Stimulated activated naive B cell treated with anti-CD40 and anti-IgM and Interleukin-4, amounts not matched to agents 10 μg/mL and 1 μg/mL and 100 μg/mL, for 72 hours (primary cell): ENCODE measurements at regions not wholly inside any gene's neighbourhood (a gene's known extent, or its start where the extent isn't known, plus 50 kb on each side); places are given as distances from the start of the nearest gene placed in this dataset.

Source experiments
- ATAC-seq, 2 donors: fragments of 150-1000 bp; cut with Tn5 transposase; replicated peaks; 2 replicates each; pipeline ENCODE4 v1.10.0; 2021; ENCODE audit warnings: moderate library complexity in 1 of 2
- DNase-seq: peaks from one replicate; pipeline ENCODE4 v3.0.0; 2021
- H3K27ac Mint-ChIP-seq: one replicate; pipeline ENCODE4 v1.8.0; 2022; ENCODE audit warnings: mild to moderate bottlenecking, mixed read lengths
- H3K27me3 Mint-ChIP-seq, 2 donors: one replicate each; pipeline ENCODE4 v1.8.0; 2022; ENCODE audit warnings: mixed read lengths in 2 of 2
- H3K36me3 Mint-ChIP-seq, 2 donors: one replicate each; pipeline ENCODE4 v1.8.0; 2022; ENCODE audit warnings: mixed read lengths in 2 of 2, mild to moderate bottlenecking in 1 of 2
- H3K4me1 Mint-ChIP-seq, 2 donors: one replicate each; pipeline ENCODE4 v1.8.0; 2022; ENCODE audit warnings: mixed read lengths in 2 of 2, mild to moderate bottlenecking in 1 of 2
- H3K4me3 Mint-ChIP-seq, 2 donors: one replicate each; pipeline ENCODE4 v1.8.0; 2022; ENCODE audit warnings: mild to moderate bottlenecking in 2 of 2, mixed read lengths in 2 of 2, moderate library complexity in 1 of 2
- H3K9me3 Mint-ChIP-seq, 2 donors: one replicate each; pipeline ENCODE4 v1.8.0; 2022; ENCODE audit warnings: mixed read lengths in 2 of 2, mild to moderate bottlenecking in 1 of 2

- Mint-ChIP-seq H3K27me3 (no peaks in the 10 kb centered on the region), H3K9me3 (no peaks in the 10 kb centered on the region), H3K4me3 (no peak overlapping the region), H3K4me1 (no peaks in the 10 kb centered on the region), H3K27ac (no peak overlapping the region), H3K36me3 (no peaks in the 10 kb centered on the region)
- ATAC-seq, result no peak
- DNase-seq, result no peak
Measured at GRCh38 chr5:152673601-152674000, 268.5 kb upstream of the NMUR2 start.

GRCh38 chr5:152674403-152674802, 269.3 kb upstream of the NMUR2 start:
- no peaks in the 10 kb centered on the region for H3K9me3 Mint-ChIP-seq
- no peaks in the 10 kb centered on the region for H3K27me3 Mint-ChIP-seq
- DNase-seq, result no peak
- no peak overlapping the region for H3K4me3 Mint-ChIP-seq
- no peak overlapping the region for H3K27ac Mint-ChIP-seq
- no peaks in the 10 kb centered on the region for H3K36me3 Mint-ChIP-seq
- H3K4me1 Mint-ChIP-seq, result no peaks in the 10 kb centered on the region
- ATAC-seq, result no peak

GRCh38 chr5:152676196-152676595, 271.1 kb upstream of the NMUR2 start:
- H3K27ac Mint-ChIP-seq, result no peak overlapping the region
- no peaks in the 10 kb centered on the region for H3K27me3 Mint-ChIP-seq
- ATAC-seq, result no peak
- H3K4me3 Mint-ChIP-seq, result no peak overlapping the region
- DNase-seq, result no peak
- H3K9me3 Mint-ChIP-seq, result no peaks in the 10 kb centered on the region
- no peaks in the 10 kb centered on the region for H3K36me3 Mint-ChIP-seq
- H3K4me1 Mint-ChIP-seq, result no peaks in the 10 kb centered on the region

- Mint-ChIP-seq H3K36me3 (no peaks in the 10 kb centered on the region), H3K27ac (no peak overlapping the region), H3K4me3 (no peak overlapping the region), H3K9me3 (peaks cover 3 to 9% of the 10 kb centered on the region in 2 donors), H3K27me3 (no peaks in the 10 kb centered on the region), H3K4me1 (no peaks in the 10 kb centered on the region)
- DNase-seq, result no peak
- ATAC-seq, result no peak
Measured at GRCh38 chr5:152683205-152683604, 278.1 kb upstream of the NMUR2 start.

GRCh38 chr5:152686931-152687330, 281.9 kb upstream of the NMUR2 start:
- H3K27ac Mint-ChIP-seq, result no peak overlapping the region

GRCh38 chr5:152688561-152689249, 283.6 kb upstream of the NMUR2 start:
- ATAC-seq (no peak), DNase-seq (no peak)
- no peaks in the 10 kb centered on the region for H3K27me3 Mint-ChIP-seq
- H3K27ac Mint-ChIP-seq, result no peak overlapping the region
- H3K4me3 Mint-ChIP-seq, result no peak overlapping the region
- H3K4me1 Mint-ChIP-seq, result no peaks in the 10 kb centered on the region
- peaks cover 3 to 8% of the 10 kb centered on the region in 2 donors for H3K9me3 Mint-ChIP-seq
- no peaks in the 10 kb centered on the region for H3K36me3 Mint-ChIP-seq

More at GRCh38 chr5:152686931-152687330, 281.9 kb upstream of the NMUR2 start:
- DNase-seq, result no peak
- no peak for ATAC-seq
- Mint-ChIP-seq H3K4me3 (no peak overlapping the region), H3K4me1 (no peaks in the 10 kb centered on the region), H3K27me3 (no peaks in the 10 kb centered on the region), H3K9me3 (peaks cover 3 to 9% of the 10 kb centered on the region in 2 donors), H3K36me3 (no peaks in the 10 kb centered on the region)

GRCh38 chr5:152689250-152689711, 284.2 kb upstream of the NMUR2 start:
- no peak for DNase-seq
- Mint-ChIP-seq H3K4me1 (no peaks in the 10 kb centered on the region), H3K9me3 (peaks cover 3 to 8% of the 10 kb centered on the region in 2 donors), H3K27me3 (no peaks in the 10 kb centered on the region), H3K36me3 (no peaks in the 10 kb centered on the region), H3K27ac (no peak overlapping the region), H3K4me3 (no peak overlapping the region)
- no peak for ATAC-seq

GRCh38 chr5:152694231-152694630, 289.2 kb upstream of the NMUR2 start:
- DNase-seq (no peak), ATAC-seq (no peak)
- no peaks in the 10 kb centered on the region for H3K4me1 Mint-ChIP-seq
- no peaks in the 10 kb centered on the region for H3K36me3 Mint-ChIP-seq
- no peak overlapping the region for H3K27ac Mint-ChIP-seq
- no peaks in the 10 kb centered on the region for H3K27me3 Mint-ChIP-seq
- no peak overlapping the region for H3K4me3 Mint-ChIP-seq
- H3K9me3 Mint-ChIP-seq, result peaks cover 2 to 4% of the 10 kb centered on the region in 2 donors

GRCh38 chr5:152701305-152701949, 296.3 kb upstream of the NMUR2 start:
- Mint-ChIP-seq H3K36me3 (no peaks in the 10 kb centered on the region), H3K4me3 (no peak overlapping the region), H3K9me3 (peaks cover 9 to 10% of the 10 kb centered on the region in 2 donors), H3K27ac (no peak overlapping the region), H3K27me3 (no peaks in the 10 kb centered on the region), H3K4me1 (no peaks in the 10 kb centered on the region)
- ATAC-seq, result no peak
- DNase-seq, result no peak

- Mint-ChIP-seq H3K9me3 (peaks cover 8% of the 10 kb centered on the region in 2 donors), H3K27ac (no peak overlapping the region), H3K4me3 (no peak overlapping the region), H3K36me3 (no peaks in the 10 kb centered on the region), H3K4me1 (no peaks in the 10 kb centered on the region), H3K27me3 (no peaks in the 10 kb centered on the region)
- ATAC-seq (no peak), DNase-seq (no peak)
Measured at GRCh38 chr5:152704286-152704685, 299.2 kb upstream of the NMUR2 start.

- Mint-ChIP-seq H3K36me3 (no peaks in the 10 kb centered on the region), H3K4me1 (no peaks in the 10 kb centered on the region), H3K27me3 (no peaks in the 10 kb centered on the region), H3K27ac (no peak overlapping the region), H3K4me3 (no peak overlapping the region), H3K9me3 (peaks cover 3% of the 10 kb centered on the region in 2 donors)
- ATAC-seq (no peak), DNase-seq (no peak)
Measured at GRCh38 chr5:152711801-152712388, 306.8 kb upstream of the NMUR2 start.

GRCh38 chr5:152717393-152717792, 312.3 kb upstream of the NMUR2 start:
- Mint-ChIP-seq H3K27me3 (no peaks in the 10 kb centered on the region), H3K36me3 (no peaks in the 10 kb centered on the region), H3K27ac (no peak overlapping the region), H3K4me1 (no peaks in the 10 kb centered on the region), H3K9me3 (peaks cover 0 to 10% of the 10 kb centered on the region in 2 donors), H3K4me3 (no peak overlapping the region)
- DNase-seq (no peak), ATAC-seq (no peak)

- no peak for ATAC-seq
- no peaks in the 10 kb centered on the region for H3K4me1 Mint-ChIP-seq
- DNase-seq, result no peak
- peaks cover 13 to 17% of the 10 kb centered on the region in 2 donors for H3K9me3 Mint-ChIP-seq
- H3K4me3 Mint-ChIP-seq, result no peak overlapping the region
- no peaks in the 10 kb centered on the region for H3K27me3 Mint-ChIP-seq
- no peak overlapping the region for H3K27ac Mint-ChIP-seq
- H3K36me3 Mint-ChIP-seq, result no peaks in the 10 kb centered on the region
Measured at GRCh38 chr5:152723482-152723881, 318.4 kb upstream of the NMUR2 start.

- Mint-ChIP-seq H3K36me3 (no peaks in the 10 kb centered on the region), H3K9me3 (no peaks in the 10 kb centered on the region), H3K27ac (no peak overlapping the region), H3K4me1 (no peaks in the 10 kb centered on the region), H3K27me3 (no peaks in the 10 kb centered on the region), H3K4me3 (no peak overlapping the region)
- DNase-seq, result no peak
- no peak for ATAC-seq
Measured at GRCh38 chr5:152730176-152730575, 325.1 kb upstream of the NMUR2 start.

- ATAC-seq (no peak), DNase-seq (no peak)
- H3K27me3 Mint-ChIP-seq, result no peaks in the 10 kb centered on the region
- peaks cover 4 to 9% of the 10 kb centered on the region in 2 donors for H3K9me3 Mint-ChIP-seq
- H3K4me1 Mint-ChIP-seq, result no peaks in the 10 kb centered on the region
- no peak overlapping the region for H3K27ac Mint-ChIP-seq
- H3K36me3 Mint-ChIP-seq, result no peaks in the 10 kb centered on the region
- no peak overlapping the region for H3K4me3 Mint-ChIP-seq
Measured at GRCh38 chr5:152736906-152737305, 331.8 kb upstream of the NMUR2 start.
